LHCN-M2 (cell line): ENCODE measurements at regions not wholly inside any gene's neighbourhood (a gene's known extent, or its start where the extent isn't known, plus 50 kb on each side); places are given as distances from the start of the nearest gene placed in this dataset.

ENCODE experiments used
- DNase-seq: peaks from one replicate; pipeline ENCODE4 v3.0.0-alpha.2; 2012; ENCODE audit warnings: low read depth

DNA sequence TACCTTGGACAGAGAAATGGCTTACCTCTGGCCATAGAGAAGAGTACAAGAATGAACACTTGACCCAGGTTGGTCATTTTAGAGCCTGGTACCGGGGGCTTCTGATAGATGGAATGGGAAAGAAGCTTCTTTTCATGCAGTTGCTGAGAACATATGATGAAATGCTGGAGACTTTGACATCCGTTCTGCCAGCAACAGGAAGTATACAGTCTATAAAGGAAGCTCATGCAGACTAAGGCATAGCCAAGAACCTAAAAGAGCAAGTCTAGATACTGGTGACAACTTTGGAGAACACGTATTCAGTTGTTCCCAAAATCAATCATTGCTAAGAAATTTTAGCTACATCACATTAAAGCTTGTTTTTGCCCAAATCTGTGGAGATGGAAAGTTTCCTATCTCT lies 894.6 kb downstream of the METTL15 start:
- no peak for DNase-seq

DNA sequence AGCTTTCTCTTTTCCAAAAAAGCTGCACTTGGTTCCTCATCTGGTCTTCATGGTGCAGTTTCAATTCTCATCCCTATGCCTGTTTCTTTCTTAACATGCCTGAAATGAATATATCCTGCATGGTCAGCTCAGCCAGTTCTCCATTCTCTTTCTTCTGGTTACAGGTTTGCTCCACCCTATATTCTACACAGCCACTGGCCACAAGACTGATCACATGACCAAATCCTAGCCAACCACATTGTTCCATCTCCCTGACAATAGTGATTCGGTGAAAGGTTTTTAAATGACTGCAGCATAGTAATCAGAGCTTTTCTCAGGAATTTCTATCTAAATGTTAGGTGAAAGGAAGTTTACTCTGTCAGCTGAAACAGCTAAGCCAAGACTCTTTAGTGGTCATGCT lies 891.4 kb downstream of the METTL15 start:
- no peak for DNase-seq

- no peak for DNase-seq
Measured at GRCh38 chr11:28992996-28993395, 884.8 kb downstream of the METTL15 start.

GRCh38 chr11:28984231-28984630 lies 876.0 kb downstream of the METTL15 start:
- no peak for DNase-seq

DNA sequence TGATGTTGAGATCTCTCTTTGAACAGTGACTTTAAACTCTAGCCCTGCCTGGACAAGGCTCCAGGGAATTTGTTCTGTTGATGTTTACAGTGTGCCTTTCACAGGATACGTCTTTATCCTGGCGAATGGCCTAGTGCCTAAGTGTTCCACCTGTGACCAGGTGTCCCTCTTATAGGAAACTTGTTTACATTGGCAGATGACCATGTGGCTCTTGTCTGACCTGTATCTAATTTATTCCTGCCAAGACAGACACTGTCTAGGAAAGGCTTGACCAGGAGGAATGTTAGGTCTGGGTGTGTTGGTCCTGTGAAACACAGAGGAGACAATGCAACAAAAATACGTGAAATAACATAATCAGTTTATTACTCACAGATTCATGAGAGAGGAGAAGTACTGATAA lies 875.6 kb downstream of the METTL15 start:
- DNase-seq, result no peak

- DNase-seq, result peak; percentile 49
Measured at GRCh38 chr11:28981381-28981780, 873.2 kb downstream of the METTL15 start.

DNA sequence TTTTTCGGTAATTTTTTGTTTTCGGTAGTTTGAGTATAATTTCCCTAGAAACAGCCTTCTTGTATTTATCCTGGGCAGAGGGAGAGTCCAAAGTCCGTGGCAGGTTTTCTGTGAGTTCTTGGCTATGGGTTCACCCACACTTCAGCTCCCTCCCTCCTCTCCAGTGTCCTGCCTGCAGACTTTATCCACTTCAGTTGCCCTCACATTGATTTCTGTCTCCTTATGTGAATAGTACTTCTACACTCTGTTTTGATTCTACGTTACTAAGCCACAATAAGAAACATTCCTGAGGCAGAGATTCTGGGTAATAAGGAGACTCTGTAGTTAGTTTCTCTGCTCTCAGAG lies 868.6 kb downstream of the METTL15 start:
- no peak for DNase-seq

- no peak for DNase-seq
Measured at GRCh38 chr11:28976012-28976800, 868.0 kb downstream of the METTL15 start.

DNA sequence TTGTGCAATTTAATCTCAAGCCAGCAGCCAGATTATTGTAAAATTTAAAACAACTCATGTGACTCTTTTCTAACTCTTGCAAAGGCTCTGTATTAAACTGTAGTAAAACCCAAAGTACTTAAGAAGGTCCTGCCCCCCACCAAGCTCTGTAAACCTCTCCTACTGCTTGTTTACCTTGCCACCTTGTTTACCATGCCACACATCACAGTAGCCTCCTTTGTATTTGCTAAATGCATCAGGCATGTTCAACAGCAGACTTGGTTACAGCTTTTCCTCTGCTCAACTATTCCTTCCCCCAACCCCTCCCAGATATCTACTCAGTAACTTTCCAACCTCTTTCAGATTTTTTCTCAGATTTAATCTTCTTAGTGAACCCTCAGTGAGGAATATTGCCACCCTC lies 861.6 kb downstream of the METTL15 start:
- DNase-seq, result no peak

- DNase-seq, result peak; percentile 21
Measured at GRCh38 chr11:28966951-28967350, 858.8 kb downstream of the METTL15 start.

- DNase-seq, result no peak
Measured at GRCh38 chr11:28965819-28966218, 857.6 kb downstream of the METTL15 start.

GRCh38 chr11:28964811-28965210 lies 856.6 kb downstream of the METTL15 start:
- no peak for DNase-seq

GRCh38 chr11:28963187-28963586 lies 855.0 kb downstream of the METTL15 start:
- peak; percentile 60 for DNase-seq

DNA sequence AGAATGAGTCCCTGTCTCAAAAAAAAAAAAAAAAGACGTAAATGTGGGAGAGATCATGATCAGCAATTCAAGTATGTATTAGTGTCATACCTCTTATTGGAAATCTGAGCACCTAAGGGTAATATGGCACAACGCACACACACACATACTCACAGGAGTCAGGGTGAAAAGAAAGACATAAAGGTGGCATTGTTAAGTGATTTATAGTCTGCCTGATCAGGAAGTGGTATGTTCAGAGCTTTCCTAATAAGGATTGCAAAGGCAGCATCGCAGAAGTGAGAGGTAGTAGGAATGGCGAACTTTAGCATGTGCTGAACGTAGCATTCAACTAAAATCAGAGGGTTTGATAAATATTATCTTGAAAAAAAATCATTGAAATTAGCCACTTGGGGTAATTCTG lies 854.3 kb downstream of the METTL15 start:
- no peak for DNase-seq

- DNase-seq, result no peak
Measured at GRCh38 chr11:28961726-28962125, 853.5 kb downstream of the METTL15 start.

DNA sequence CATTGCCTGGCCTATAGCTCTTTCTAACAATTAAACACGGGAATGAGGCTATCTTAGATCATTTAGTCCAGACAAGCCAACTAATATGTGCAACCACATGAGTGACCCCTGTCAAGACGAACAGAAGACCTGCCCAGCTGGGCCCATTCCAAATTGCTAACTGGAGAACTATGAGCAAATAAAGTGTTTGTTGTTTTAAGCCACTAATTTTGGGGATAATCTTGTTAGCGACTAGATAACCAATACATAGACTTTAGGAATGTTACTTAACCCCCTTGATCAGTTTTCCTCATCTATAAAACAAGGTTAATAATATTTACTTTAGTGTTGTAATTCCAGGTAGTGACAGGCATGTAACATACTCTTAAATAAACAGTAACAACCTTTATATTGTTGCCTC lies 848.3 kb downstream of the METTL15 start:
- DNase-seq, result no peak

- no peak for DNase-seq
Measured at GRCh38 chr11:28951191-28951590, 843.0 kb downstream of the METTL15 start.

- no peak for DNase-seq
Measured at GRCh38 chr11:28939381-28939780, 831.2 kb downstream of the METTL15 start.

- DNase-seq, result no peak
Measured at GRCh38 chr11:28938091-28938490, 829.9 kb downstream of the METTL15 start.

GRCh38 chr11:28932940-28933339 lies 824.8 kb downstream of the METTL15 start:
- DNase-seq, result no peak

DNA sequence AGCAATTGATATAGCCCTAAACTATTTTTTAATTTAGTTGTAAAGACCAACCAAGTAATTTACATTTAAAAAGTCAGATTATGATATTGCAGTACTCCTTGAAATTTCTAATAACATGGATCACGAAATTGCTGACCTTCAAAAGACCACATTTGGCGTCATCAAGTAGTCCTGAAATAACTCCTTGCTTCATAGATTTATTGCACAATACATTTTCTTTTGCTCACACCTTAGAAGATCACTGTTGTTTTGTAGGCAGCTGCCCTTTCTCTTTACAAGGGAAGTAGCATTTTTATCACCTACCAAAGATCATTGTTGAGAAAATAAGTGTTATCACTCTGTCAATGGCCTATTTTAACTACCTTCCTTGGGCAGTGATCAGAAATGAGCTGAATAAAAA lies 815.8 kb downstream of the METTL15 start:
- DNase-seq, result no peak

DNA sequence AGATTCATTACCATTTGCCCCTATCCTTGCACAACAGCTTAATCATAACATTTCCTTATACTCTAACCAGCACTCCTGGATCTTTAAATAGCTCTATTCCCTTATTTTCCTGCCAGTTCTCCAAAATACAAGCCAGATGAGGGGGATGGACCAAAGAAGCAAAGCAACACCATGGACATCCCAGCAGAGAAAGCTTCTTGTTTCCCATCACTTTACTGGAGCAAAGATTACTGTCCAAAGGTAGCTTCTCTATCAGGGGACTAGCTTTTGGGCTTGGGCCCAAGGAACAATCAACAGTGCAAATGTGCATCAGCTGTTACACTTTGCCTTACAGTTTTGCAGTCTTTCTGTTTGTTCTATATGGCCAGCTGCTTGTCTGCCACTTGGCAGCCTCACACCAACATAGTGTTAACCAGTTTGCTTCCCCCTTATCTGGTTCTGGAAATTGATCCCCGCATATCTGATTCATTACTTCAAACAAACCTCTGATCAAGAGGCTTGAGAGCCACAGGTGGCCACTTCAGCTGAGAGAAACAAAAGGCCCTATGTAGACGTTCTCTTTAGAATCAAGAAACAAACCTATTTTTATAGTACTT lies 814.3 kb downstream of the METTL15 start:
- no peak for DNase-seq

GRCh38 chr11:28919194-28919593 lies 811.0 kb downstream of the METTL15 start:
- no peak for DNase-seq

DNA sequence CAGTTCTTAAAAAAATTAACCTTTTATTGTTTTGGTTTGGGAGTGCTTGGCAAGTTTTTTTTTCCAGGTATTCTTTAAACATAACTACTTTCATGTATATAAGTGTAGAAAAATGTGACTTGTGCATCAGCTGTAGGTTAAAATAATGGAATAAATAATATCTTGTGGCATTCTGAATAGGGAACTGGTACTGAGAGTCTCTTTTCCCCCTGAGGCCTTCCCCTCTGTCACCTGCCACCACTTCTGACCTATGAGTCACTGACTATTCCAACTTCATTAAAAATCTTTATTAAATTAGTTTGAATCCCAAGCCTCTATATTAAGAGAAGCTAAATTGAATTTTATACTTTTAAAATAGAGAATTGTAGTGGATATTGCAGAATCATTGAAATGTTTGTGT lies 805.7 kb downstream of the METTL15 start:
- DNase-seq, result no peak
